ENCODE measurements at regions not wholly inside any gene's neighbourhood (a gene's known extent, or its start where the extent isn't known, plus 50 kb on each side); places are given as distances from the start of the nearest gene placed in this dataset.

DNA sequence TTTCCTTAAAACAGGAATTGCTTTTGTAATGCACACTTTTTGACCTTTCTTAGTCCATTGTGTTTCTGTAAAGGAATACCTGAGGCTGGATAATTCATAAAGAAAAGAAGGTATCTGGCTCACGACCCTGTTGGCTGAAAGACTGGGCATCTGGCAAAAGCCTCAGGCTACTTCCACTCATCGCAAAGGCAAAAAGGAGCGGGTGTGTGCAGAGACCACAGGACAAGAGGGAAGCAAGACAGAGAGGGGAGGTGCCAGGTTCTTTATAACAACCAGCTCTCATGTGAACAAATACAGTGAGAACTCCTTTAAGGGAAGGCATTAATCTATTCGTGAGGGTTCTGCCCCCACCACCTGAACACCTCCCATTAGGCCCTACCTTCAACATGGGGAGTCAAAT, 182.1 kb downstream of the C12orf50 start:
- DNase-seq (ENCODE audit: low spot score) = no peak
- intact Hi-C loops (cut with DNase I) = no loop called here

GRCh38 chr12:87846045-87846444, 183.2 kb downstream of the C12orf50 start:
- intact Hi-C loops (cut with DNase I) = no loop called here
- DNase-seq (ENCODE audit: low spot score) = no peak

DNA sequence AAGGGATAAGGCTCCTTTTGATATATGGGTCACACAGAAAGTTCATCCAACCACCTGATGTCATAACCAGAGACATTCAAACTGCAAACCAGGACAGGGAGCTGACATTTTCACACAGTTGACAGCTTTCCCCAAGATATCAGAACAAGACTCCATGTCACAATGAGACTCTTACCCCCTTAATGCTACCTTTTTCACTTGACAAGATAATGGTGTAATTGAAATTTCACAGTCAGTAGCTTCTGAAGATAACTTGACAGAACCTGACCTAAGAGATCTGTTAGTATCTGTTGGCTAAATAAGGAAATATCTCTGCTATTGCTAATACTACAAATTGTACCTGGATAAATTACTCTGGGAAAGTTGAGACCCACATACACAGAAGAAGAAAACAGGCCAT, 187.3 kb downstream of the C12orf50 start:
- no peak for DNase-seq (ENCODE audit: low spot score)
- intact Hi-C loops (cut with DNase I) = no loop called here

- intact Hi-C loops (cut with DNase I) = no loop called here
- no peak for DNase-seq (ENCODE audit: low spot score)
Measured at GRCh38 chr12:87836190-87836589, 193.0 kb downstream of the C12orf50 start.

- intact Hi-C loops (cut with DNase I) = no loop called here
- no peak for DNase-seq (ENCODE audit: low spot score)
Measured at GRCh38 chr12:87828382-87828973, 200.7 kb downstream of the C12orf50 start.

DNA sequence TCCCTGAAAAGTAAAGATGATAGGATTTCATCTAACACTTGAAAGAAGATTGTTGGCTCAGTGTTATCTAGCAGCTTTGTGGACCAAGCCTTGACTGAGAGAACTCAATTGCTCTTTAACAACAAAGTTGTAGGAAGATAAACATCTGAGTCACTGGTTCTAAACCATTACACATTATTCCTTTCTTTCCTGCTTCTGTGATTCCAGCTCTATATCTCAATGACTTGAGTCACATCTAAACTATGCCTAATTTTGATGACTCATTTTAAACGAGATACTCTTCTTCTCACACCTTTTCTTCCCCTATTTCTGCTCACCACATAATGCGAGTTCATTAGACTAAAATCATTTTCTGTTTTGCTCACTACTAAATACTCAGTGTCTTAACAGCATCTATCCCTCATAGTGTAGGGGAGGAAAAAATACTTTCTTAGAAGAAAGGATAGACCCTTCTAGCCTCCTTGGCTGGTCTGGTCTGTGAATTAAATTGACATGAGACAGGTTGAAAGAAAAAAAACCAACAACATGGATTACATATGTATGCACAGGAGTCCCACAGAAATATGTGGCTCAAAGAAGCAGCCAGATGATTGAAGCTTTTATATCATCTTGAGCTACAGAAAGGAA, 201.4 kb downstream of the C12orf50 start:
- intact Hi-C loops (cut with DNase I) = no loop called here
- no peak for DNase-seq (ENCODE audit: low spot score)

- DNase-seq (ENCODE audit: low spot score) = no peak
- intact Hi-C loops (cut with DNase I) = no loop called here
Measured at GRCh38 chr12:87822923-87823322, 206.3 kb downstream of the C12orf50 start.

DNA sequence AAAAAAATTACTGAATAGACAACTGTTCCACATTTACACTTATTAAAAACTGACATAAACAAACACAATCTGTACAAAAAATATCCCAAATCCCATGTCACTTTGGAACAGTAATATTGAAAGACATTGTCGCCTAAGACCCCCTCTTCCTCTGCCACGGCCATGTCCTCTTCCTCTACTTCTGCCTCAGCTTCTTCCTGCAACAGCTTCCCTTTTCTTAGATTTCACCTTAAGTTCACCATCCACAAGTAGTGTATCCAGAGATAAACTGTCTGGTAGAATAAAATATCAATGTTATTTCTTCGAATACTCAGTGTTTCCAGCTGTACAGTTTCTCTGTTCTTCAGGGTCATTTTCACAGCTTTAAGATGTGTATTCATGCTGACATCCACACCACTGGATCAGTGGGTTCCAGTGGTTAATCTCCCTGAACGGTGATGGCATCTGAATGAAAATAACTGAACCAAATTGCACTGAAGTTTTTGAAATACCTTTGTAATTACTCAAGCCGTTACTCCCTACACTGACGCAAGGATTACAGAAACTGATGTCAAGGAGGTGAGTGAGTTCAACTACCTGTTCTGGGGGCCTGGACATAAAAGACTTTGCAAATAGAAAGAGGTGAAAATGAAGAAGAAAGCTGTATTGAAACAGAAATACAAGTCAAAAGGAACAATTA, 208.5 kb downstream of the C12orf50 start:
- intact Hi-C loops (cut with DNase I) = no loop called here
- DNase-seq (ENCODE audit: low spot score) = no peak

- intact Hi-C loops (cut with DNase I) = no loop called here
- DNase-seq (ENCODE audit: low spot score) = no peak
Measured at GRCh38 chr12:87818441-87818840, 210.8 kb downstream of the C12orf50 start.

- DNase-seq (ENCODE audit: low spot score) = no peak
- intact Hi-C loops (cut with DNase I) = no loop called here
Measured at GRCh38 chr12:87815771-87816585, 213.2 kb downstream of the C12orf50 start.

- intact Hi-C loops (cut with DNase I) = no loop called here
- DNase-seq (ENCODE audit: low spot score) = no peak
Measured at GRCh38 chr12:87814625-87815024, 214.6 kb downstream of the C12orf50 start.

DNA sequence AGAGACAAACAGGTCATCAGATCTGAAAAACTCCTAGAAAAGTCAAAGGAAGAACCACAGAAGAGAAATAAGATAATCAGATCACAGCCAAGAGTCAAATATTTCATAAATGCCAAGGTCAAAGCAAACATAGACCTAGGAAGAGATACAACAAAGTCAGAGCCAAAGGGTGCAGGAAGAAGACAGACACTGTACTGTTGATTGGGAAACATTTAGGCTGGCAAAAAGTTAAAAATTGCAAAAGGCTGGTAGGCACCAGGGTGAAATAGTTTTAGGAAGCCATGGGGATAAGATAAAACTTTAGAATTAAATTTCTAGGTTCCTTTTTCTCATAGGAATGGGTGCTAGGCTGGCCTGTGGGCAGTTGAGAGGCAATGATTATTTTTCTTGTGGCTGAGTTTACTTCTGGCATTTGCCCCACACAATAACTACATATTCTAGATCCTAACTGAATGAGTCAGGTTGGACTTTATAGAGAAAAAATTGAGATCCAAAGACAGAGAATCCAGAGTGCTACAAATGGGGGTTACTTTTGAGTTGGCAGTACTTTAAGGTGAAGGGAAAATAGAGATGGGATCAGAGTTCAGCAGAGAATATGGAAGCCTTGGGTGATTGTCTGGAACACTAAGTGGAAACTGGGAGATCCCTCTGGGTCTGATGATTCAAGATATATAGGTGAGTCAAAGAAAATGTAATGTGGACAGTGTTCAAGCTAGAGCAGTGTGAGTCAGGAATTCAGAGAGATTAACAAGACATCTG, 215.5 kb downstream of the C12orf50 start:
- intact Hi-C loops (cut with DNase I) = no loop called here
- DNase-seq (ENCODE audit: low spot score) = no peak

GRCh38 chr12:87812681-87813080, 216.5 kb downstream of the C12orf50 start:
- DNase-seq (ENCODE audit: low spot score) = no peak
- intact Hi-C loops (cut with DNase I) = no loop called here

- intact Hi-C loops (cut with DNase I) = no loop called here
Measured at GRCh38 chr12:87812030-87812429, 217.2 kb downstream of the C12orf50 start.

DNA sequence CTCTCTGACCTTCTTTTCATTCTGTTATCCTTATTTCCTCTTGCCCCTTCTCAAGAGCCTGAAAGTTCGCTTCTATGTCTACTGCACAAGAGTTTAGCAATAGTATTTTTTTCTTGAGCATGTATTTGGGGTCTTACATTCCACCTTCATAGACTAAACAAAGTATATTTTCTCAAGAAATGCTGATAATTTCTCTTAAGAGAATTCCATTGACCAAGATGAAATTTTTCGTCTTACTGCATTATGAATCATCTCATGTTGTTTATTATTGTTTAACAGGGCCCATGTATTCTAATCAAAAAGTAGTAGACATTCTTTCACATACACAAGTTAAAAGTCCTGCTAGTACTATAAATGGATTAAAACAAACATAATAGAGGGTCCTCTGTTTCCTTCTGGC, 219.3 kb downstream of the C12orf50 start:
- no peak for DNase-seq (ENCODE audit: low spot score)
- intact Hi-C loops (cut with DNase I) = no loop called here

More at GRCh38 chr12:87812030-87812429, 217.2 kb downstream of the C12orf50 start:
- DNase-seq (ENCODE audit: low spot score) = peak; percentile 37

GRCh38 chr12:87807086-87807485, 222.1 kb downstream of the C12orf50 start:
- intact Hi-C loops (cut with DNase I) = no loop called here
- DNase-seq (ENCODE audit: low spot score) = no peak

- peak; percentile 50 for DNase-seq (ENCODE audit: low spot score)
- intact Hi-C loops (cut with DNase I) = no loop called here
Measured at GRCh38 chr12:87806310-87806709, 222.9 kb downstream of the C12orf50 start.

GRCh38 chr12:87804386-87804785, 224.8 kb downstream of the C12orf50 start:
- intact Hi-C loops (cut with DNase I) = no loop called here
- DNase-seq (ENCODE audit: low spot score) = no peak

DNA sequence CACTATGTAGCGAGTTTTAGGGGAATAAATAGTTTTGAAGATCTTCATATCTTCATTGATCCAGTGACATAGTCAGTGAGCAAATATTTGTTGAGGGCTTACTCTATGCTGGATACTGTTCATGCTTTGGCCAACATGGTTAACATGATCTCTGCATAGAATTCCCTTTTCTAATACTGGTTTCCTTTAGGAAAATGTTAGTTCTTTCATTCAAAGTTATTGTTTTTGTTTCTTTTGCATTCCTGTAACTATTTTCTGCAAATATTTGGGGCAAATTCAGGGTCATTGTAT, 226.5 kb downstream of the C12orf50 start:
- intact Hi-C loops (cut with DNase I) = no loop called here
- no peak for DNase-seq (ENCODE audit: low spot score)

Data from posterior vena cava (tissue), 2 donors.